SH-SY5Y (cell line): ENCODE measurements at regions not wholly inside any gene's neighbourhood (a gene's known extent, or its start where the extent isn't known, plus 50 kb on each side); places are given as distances from the start of the nearest gene placed in this dataset.

Source experiments
- GATA2 ChIP-seq: IDR thresholded peaks from 2 replicates; pipeline ENCODE4 v1.6.1; 2011; ENCODE audit warnings: mild to moderate bottlenecking, low read depth, low read length
- GATA3 ChIP-seq: IDR thresholded peaks from 2 replicates; pipeline ENCODE4 v1.6.1; 2011; ENCODE audit warnings: low read depth, mild to moderate bottlenecking, low read length, moderate library complexity

DNA sequence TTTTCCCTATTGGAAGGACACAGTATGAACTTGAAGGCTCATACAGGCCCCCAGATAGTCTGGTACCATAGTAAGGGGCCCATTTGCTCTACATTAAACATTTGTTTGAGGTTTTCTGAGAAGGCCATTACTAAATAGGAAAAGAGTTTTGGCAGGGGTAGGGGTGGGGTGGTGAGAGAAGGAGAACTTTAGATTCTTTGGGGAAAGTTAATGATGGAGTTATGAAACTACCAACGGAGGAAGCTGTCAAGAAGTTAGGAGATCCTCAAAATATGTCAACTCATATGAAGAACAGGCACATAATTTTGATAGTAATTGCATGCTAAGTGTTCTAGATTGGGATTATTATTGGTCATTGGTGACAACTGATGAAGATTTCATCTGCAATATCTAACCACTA, 114.7 kb downstream of the TAF11L14 start:
- TF ChIP-seq GATA2 (no peak), GATA3 (no peak)
